ENCODE measurements at regions not wholly inside any gene's neighbourhood (a gene's known extent, or its start where the extent isn't known, plus 50 kb on each side); places are given as distances from the start of the nearest gene placed in this dataset.

DNA sequence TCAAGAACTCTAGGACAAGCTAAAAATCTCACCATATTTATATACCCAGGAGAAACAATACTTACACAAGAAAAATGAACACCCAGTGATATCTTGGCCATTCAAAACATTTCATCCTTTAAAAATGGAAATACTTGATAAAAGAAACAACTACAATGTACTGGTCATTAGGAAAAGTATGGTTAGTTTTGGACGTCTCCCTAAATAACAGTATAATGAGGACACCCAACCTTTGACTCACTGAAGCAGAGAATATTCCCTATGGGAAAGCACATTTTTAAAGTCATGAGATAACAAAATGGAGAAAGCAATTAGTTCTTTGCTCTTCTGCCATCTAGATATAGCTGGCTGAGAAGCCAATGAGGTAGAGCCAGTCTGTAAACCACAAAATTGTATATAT is 164.4 kb downstream of the TBX18 start:
- H3K27me3 ChIP-seq (ENCODE audit: control insufficient read depth in 1 of 2, insufficient read depth in 2 of 2, low read length in 2 of 2) = no peaks in the 10 kb centered on the region
- intact Hi-C loops (cut with micrococcal nuclease; ENCODE audit: unreplicated experiment) = no loop called here
- no peak for ATAC-seq
- no TSS peak for BruUV-seq (replicated peaks)
- no peak overlapping the region for H3K9ac ChIP-seq (ENCODE audit: insufficient read depth, low read depth, low read length)
- in situ Hi-C loops (cut with HindIII; ENCODE audit: extremely low pct_ligation_motif_present, low pct_unique_long_range_greater_than_20kb) = no loop called here
- ChIA-PET POLR2A (no interaction called here), CTCF (ENCODE audit: low intra/inter-chr PET ratio, low total read pairs) (no interaction called here)
- no peak overlapping the region for H2AFZ ChIP-seq (ENCODE audit: low read length)
- no peak for DNase-seq (ENCODE audit: low spot score)
- H3K36me3 ChIP-seq (replicated peaks in 1 of 2; ENCODE audit: control insufficient read depth in 1 of 2, insufficient read depth in 2 of 2, low read length in 2 of 2) = no peaks in the 10 kb centered on the region
- H3K4me2 ChIP-seq (ENCODE audit: low read depth, low read length) = no peak overlapping the region
- no peaks in the 10 kb centered on the region for H4K20me1 ChIP-seq (ENCODE audit: insufficient read depth, low read length)
- 0% methylated on average over 1 of the region's 1 CpG for WGBS (ENCODE audit: low lambda C conversion rate)
- no peaks in the 10 kb centered on the region for H3K79me2 ChIP-seq (ENCODE audit: insufficient read depth, low read length)
- no peaks in the 10 kb centered on the region for H3K4me1 ChIP-seq (ENCODE audit: insufficient read depth, low read length)
- H3K4me3 ChIP-seq (replicated peaks in 1 of 3; ENCODE audit: insufficient read depth in 1 of 3, low read depth in 2 of 3, low read length in 3 of 3) = no peak overlapping the region
- no peak overlapping the region for H3K27ac ChIP-seq (ENCODE audit: extremely low read length, insufficient read depth, low read length)
- peaks cover 11% of the 10 kb centered on the region; the same call in 1 of the 2 replicates for H3K9me3 ChIP-seq (ENCODE audit: low read length)
- no peak for FAIRE-seq
- no peak for TF ChIP-seq HMGA1 (CRISPR knock-in tag; conservative IDR thresholded peaks at IDR 0.05)
- TF ChIP-seq HNRNPLL (IDR thresholded peaks at IDR 0.05; ENCODE audit: low read depth, low read length, poor library complexity, severe bottlenecking) = no peak
- no peak for TF ChIP-seq HIVEP1 (CRISPR knock-in tag; IDR thresholded peaks at IDR 0.05)
- TF ChIP-seq MLLT10 (CRISPR knock-in tag; IDR thresholded peaks at IDR 0.05) = no peak
- TF ChIP-seq, protein P1, sequence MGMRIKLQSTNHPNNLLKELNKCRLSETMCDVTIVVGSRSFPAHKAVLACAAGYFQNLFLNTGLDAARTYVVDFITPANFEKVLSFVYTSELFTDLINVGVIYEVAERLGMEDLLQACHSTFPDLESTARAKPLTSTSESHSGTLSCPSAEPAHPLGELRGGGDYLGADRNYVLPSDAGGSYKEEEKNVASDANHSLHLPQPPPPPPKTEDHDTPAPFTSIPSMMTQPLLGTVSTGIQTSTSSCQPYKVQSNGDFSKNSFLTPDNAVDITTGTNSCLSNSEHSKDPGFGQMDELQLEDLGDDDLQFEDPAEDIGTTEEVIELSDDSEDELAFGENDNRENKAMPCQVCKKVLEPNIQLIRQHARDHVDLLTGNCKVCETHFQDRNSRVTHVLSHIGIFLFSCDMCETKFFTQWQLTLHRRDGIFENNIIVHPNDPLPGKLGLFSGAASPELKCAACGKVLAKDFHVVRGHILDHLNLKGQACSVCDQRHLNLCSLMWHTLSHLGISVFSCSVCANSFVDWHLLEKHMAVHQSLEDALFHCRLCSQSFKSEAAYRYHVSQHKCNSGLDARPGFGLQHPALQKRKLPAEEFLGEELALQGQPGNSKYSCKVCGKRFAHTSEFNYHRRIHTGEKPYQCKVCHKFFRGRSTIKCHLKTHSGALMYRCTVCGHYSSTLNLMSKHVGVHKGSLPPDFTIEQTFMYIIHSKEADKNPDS (CRISPR knock-in tag; IDR thresholded peaks at IDR 0.05) = no peak
- TF ChIP-seq, protein P2, sequence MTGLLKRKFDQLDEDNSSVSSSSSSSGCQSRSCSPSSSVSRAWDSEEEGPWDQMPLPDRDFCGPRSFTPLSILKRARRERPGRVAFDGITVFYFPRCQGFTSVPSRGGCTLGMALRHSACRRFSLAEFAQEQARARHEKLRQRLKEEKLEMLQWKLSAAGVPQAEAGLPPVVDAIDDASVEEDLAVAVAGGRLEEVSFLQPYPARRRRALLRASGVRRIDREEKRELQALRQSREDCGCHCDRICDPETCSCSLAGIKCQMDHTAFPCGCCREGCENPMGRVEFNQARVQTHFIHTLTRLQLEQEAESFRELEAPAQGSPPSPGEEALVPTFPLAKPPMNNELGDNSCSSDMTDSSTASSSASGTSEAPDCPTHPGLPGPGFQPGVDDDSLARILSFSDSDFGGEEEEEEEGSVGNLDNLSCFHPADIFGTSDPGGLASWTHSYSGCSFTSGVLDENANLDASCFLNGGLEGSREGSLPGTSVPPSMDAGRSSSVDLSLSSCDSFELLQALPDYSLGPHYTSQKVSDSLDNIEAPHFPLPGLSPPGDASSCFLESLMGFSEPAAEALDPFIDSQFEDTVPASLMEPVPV (CRISPR knock-in tag; IDR thresholded peaks at IDR 0.05) = no peak
- TF ChIP-seq, protein P3, sequence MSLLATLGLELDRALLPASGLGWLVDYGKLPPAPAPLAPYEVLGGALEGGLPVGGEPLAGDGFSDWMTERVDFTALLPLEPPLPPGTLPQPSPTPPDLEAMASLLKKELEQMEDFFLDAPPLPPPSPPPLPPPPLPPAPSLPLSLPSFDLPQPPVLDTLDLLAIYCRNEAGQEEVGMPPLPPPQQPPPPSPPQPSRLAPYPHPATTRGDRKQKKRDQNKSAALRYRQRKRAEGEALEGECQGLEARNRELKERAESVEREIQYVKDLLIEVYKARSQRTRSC (CRISPR knock-in tag; IDR thresholded peaks at IDR 0.05; ENCODE audit: low read depth) = no peak
- TF ChIP-seq MAF1 (CRISPR knock-in tag; IDR thresholded peaks at IDR 0.05; ENCODE audit: borderline replicate concordance) = no peak
- no peak for TF ChIP-seq PAX8 (CRISPR knock-in tag; IDR thresholded peaks at IDR 0.05; ENCODE audit: borderline replicate concordance)
- TF ChIP-seq, protein P4, sequence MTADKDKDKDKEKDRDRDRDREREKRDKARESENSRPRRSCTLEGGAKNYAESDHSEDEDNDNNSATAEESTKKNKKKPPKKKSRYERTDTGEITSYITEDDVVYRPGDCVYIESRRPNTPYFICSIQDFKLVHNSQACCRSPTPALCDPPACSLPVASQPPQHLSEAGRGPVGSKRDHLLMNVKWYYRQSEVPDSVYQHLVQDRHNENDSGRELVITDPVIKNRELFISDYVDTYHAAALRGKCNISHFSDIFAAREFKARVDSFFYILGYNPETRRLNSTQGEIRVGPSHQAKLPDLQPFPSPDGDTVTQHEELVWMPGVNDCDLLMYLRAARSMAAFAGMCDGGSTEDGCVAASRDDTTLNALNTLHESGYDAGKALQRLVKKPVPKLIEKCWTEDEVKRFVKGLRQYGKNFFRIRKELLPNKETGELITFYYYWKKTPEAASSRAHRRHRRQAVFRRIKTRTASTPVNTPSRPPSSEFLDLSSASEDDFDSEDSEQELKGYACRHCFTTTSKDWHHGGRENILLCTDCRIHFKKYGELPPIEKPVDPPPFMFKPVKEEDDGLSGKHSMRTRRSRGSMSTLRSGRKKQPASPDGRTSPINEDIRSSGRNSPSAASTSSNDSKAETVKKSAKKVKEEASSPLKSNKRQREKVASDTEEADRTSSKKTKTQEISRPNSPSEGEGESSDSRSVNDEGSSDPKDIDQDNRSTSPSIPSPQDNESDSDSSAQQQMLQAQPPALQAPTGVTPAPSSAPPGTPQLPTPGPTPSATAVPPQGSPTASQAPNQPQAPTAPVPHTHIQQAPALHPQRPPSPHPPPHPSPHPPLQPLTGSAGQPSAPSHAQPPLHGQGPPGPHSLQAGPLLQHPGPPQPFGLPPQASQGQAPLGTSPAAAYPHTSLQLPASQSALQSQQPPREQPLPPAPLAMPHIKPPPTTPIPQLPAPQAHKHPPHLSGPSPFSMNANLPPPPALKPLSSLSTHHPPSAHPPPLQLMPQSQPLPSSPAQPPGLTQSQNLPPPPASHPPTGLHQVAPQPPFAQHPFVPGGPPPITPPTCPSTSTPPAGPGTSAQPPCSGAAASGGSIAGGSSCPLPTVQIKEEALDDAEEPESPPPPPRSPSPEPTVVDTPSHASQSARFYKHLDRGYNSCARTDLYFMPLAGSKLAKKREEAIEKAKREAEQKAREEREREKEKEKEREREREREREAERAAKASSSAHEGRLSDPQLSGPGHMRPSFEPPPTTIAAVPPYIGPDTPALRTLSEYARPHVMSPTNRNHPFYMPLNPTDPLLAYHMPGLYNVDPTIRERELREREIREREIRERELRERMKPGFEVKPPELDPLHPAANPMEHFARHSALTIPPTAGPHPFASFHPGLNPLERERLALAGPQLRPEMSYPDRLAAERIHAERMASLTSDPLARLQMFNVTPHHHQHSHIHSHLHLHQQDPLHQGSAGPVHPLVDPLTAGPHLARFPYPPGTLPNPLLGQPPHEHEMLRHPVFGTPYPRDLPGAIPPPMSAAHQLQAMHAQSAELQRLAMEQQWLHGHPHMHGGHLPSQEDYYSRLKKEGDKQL (CRISPR knock-in tag; IDR thresholded peaks at IDR 0.05; ENCODE audit: low read depth) = no peak
- no peak for TF ChIP-seq ZNF264 (CRISPR knock-in tag; IDR thresholded peaks at IDR 0.05)
- TF ChIP-seq, protein P5, sequence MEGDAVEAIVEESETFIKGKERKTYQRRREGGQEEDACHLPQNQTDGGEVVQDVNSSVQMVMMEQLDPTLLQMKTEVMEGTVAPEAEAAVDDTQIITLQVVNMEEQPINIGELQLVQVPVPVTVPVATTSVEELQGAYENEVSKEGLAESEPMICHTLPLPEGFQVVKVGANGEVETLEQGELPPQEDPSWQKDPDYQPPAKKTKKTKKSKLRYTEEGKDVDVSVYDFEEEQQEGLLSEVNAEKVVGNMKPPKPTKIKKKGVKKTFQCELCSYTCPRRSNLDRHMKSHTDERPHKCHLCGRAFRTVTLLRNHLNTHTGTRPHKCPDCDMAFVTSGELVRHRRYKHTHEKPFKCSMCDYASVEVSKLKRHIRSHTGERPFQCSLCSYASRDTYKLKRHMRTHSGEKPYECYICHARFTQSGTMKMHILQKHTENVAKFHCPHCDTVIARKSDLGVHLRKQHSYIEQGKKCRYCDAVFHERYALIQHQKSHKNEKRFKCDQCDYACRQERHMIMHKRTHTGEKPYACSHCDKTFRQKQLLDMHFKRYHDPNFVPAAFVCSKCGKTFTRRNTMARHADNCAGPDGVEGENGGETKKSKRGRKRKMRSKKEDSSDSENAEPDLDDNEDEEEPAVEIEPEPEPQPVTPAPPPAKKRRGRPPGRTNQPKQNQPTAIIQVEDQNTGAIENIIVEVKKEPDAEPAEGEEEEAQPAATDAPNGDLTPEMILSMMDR (CRISPR knock-in tag; IDR thresholded peaks at IDR 0.05) = no peak
